ENCODE measurements at regions not wholly inside any gene's neighbourhood (a gene's known extent, or its start where the extent isn't known, plus 50 kb on each side); places are given as distances from the start of the nearest gene placed in this dataset.

GRCh38 chr1:104745875-104746274 lies 996.2 kb downstream of the AMY1C start:
- no peaks in the 10 kb centered on the region for H3K27me3 ChIP-seq (replicated peaks in 1 of 7)

DNA sequence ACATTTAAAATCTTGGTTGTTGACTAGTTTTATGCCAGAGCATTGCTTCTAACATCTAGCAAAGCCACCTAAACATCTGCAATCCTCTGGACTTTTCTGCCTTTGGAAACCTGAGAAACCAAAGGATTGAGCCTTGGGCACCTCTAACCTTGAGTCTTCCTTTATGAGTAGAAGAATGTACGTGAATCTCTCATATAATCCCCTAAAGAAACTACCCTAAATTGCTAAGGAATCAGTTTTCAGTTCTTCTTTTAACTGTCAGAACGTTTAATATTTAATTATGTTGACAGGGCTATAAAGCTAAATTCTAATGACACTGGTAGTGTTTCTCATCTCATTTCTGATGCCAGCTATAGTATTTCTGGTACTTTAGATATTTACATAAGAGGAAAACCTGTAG lies 997.3 kb downstream of the AMY1C start:
- Histone ChIP-seq H3K4me3 (no peak overlapping the region), H3K9me3 (no peaks in the 10 kb centered on the region), H3K4me1 (no peaks in the 10 kb centered on the region), H3K27me3 (replicated peaks in 1 of 7) (no peaks in the 10 kb centered on the region), H3K27ac (no peak overlapping the region), H3K36me3 (no peaks in the 10 kb centered on the region)
- TF ChIP-seq, protein P1, sequence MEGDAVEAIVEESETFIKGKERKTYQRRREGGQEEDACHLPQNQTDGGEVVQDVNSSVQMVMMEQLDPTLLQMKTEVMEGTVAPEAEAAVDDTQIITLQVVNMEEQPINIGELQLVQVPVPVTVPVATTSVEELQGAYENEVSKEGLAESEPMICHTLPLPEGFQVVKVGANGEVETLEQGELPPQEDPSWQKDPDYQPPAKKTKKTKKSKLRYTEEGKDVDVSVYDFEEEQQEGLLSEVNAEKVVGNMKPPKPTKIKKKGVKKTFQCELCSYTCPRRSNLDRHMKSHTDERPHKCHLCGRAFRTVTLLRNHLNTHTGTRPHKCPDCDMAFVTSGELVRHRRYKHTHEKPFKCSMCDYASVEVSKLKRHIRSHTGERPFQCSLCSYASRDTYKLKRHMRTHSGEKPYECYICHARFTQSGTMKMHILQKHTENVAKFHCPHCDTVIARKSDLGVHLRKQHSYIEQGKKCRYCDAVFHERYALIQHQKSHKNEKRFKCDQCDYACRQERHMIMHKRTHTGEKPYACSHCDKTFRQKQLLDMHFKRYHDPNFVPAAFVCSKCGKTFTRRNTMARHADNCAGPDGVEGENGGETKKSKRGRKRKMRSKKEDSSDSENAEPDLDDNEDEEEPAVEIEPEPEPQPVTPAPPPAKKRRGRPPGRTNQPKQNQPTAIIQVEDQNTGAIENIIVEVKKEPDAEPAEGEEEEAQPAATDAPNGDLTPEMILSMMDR (IDR thresholded peaks at IDR 0.05 in 8 of 11, conservative IDR thresholded peaks at IDR 0.05 in 3 of 11), result no peak
- no peak for TF ChIP-seq POLR2A (IDR thresholded peaks at IDR 0.05)
- TF ChIP-seq POLR2AphosphoS5 (IDR thresholded peaks at IDR 0.05), result no peak
- intact Hi-C loops (cut with DNase I; ENCODE audit: low total_unique reads), result no loop called here
- no peak for DNase-seq
- whole genome bisulfite sequencing, 5 donors, result 42 to 72% (median 49%) methylated on average over 2 of the region's 2 CpGs

More at GRCh38 chr1:104745875-104746274, 996.2 kb downstream of the AMY1C start:
- Histone ChIP-seq H3K36me3 (no peaks in the 10 kb centered on the region), H3K4me1 (no peaks in the 10 kb centered on the region), H3K27ac (no peak overlapping the region), H3K4me3 (no peak overlapping the region), H3K9me3 (no peaks in the 10 kb centered on the region)
- DNase-seq, result no peak
- TF ChIP-seq POLR2AphosphoS5 (IDR thresholded peaks at IDR 0.05), result no peak
- TF ChIP-seq, protein P1 (IDR thresholded peaks at IDR 0.05 in 8 of 11, conservative IDR thresholded peaks at IDR 0.05 in 3 of 11), result no peak
- TF ChIP-seq POLR2A (IDR thresholded peaks at IDR 0.05), result no peak
- intact Hi-C loops (cut with DNase I; ENCODE audit: low total_unique reads), result no loop called here
- WGBS, 5 donors, result 30 to 59% (median 49%) methylated on average over 2 of the region's 2 CpGs

DNA sequence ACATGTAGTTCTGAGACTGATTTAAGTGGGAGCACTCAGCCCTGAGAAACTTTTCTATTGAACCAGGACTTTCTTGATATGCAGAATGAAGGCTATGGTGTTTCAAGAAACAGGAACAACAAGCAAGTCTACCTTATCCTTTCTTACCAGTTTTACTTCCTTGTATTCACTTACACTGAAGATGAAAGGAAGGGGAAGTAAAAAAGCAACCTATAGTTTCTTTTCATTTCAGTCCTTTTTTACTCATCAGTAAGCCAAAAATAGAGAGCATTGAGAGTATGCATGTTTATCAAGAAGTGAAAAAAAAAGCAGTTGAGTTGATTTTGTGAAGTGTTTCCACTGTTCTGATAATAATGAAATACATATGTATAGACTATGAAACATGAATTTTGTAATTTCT lies 1010.3 kb downstream of the AMY1C start:
- DNase-seq, result no peak
- no peak for TF ChIP-seq POLR2AphosphoS5 (IDR thresholded peaks at IDR 0.05)
- no peaks in the 10 kb centered on the region for H3K27me3 ChIP-seq (replicated peaks in 1 of 7)
- intact Hi-C loops (cut with DNase I; ENCODE audit: low total_unique reads), result no loop called here
- no peaks in the 10 kb centered on the region for H3K9me3 ChIP-seq
- H3K4me3 ChIP-seq, result no peak overlapping the region
- H3K36me3 ChIP-seq, result no peaks in the 10 kb centered on the region
- H3K27ac ChIP-seq, result no peak overlapping the region
- H3K4me1 ChIP-seq, result peaks cover 0 to 3% (median 0%) of the 10 kb centered on the region in 6 donors

DNA sequence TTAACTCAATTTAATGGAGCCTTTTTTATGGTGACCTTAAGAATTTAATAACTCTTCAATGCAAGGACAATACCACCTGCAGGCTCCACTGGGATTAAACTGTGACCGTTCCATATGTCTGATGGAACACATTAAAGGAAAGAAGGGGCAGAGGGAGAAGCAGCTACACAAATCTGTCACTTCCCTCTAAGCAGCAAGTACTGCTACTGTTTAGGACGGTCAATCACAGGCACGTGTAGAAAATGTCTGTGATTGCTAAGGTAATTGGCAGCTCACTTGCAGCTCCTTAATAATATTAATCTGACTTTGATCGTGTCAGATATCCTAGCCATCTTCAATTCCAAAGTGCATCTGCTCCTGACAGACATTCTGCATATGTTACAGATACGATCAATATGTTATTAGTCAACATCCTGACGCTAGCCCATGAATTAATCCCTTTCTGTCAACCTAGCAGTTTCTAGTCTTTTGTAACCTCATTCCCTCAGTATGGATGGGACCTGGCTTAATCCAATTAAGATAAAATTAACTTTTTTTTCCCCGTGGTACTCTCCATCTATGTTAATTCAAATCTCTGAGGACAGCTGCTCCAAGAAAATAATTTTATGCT lies 1012.4 kb downstream of the AMY1C start:
- Histone ChIP-seq H3K4me3 (no peak overlapping the region), H3K4me1 (peaks cover 0 to 3% (median 0%) of the 10 kb centered on the region in 6 donors), H3K36me3 (no peaks in the 10 kb centered on the region), H3K27ac (no peak overlapping the region), H3K9me3 (no peaks in the 10 kb centered on the region), H3K27me3 (replicated peaks in 1 of 7) (no peaks in the 10 kb centered on the region)
- 71 to 80% (median 74%) methylated on average over 7 of the region's 7 CpGs for WGBS, 5 donors
- TF ChIP-seq, protein P1 (IDR thresholded peaks at IDR 0.05 in 8 of 11, conservative IDR thresholded peaks at IDR 0.05 in 3 of 11), result no peak
- TF ChIP-seq POLR2A (IDR thresholded peaks at IDR 0.05), result no peak
- no peak for TF ChIP-seq POLR2AphosphoS5 (IDR thresholded peaks at IDR 0.05)
- intact Hi-C loops (cut with DNase I; ENCODE audit: low total_unique reads), result no loop called here
- DNase-seq, result no peak

GRCh38 chr1:104765085-104765484 lies 1015.4 kb downstream of the AMY1C start:
- Histone ChIP-seq H3K4me1 (no peaks in the 10 kb centered on the region), H3K9me3 (no peaks in the 10 kb centered on the region), H3K36me3 (no peaks in the 10 kb centered on the region), H3K27ac (no peak overlapping the region), H3K4me3 (no peak overlapping the region), H3K27me3 (replicated peaks in 1 of 7) (no peaks in the 10 kb centered on the region)
- TF ChIP-seq POLR2AphosphoS5 (IDR thresholded peaks at IDR 0.05), result no peak
- TF ChIP-seq, protein P1 (IDR thresholded peaks at IDR 0.05 in 8 of 11, conservative IDR thresholded peaks at IDR 0.05 in 3 of 11), result no peak
- no peak for TF ChIP-seq POLR2A (IDR thresholded peaks at IDR 0.05)
- intact Hi-C loops (cut with DNase I; ENCODE audit: low total_unique reads), result no loop called here
- no peak for DNase-seq
- WGBS, 5 donors, result 36 to 81% (median 57%) methylated on average over 1 of the region's 1 CpG
